Heart right ventricle (tissue), 16 donors: ENCODE measurements at regions not wholly inside any gene's neighbourhood (a gene's known extent, or its start where the extent isn't known, plus 50 kb on each side); places are given as distances from the start of the nearest gene placed in this dataset.

Source experiments
- ATAC-seq, 8 donors: fragments of 200-7000 bp; cut with Tn5 transposase; one replicate each; pipeline ENCODE4 v1.9.1; 2020; ENCODE audit warnings: mild to moderate bottlenecking in 8 of 8, moderate library complexity in 8 of 8, moderate number of reproducible peaks in 1 of 8
- DNase-seq, 2 donors: peaks; one replicate each; pipeline ENCODE4 v3.0.0-alpha.2; 2020
- H3K27ac ChIP-seq, 10 donors: fragments of 200-600 bp; sonication (generic) in 2 of 10; one replicate each; pipeline versions ENCODE4 v1.5.0 to v1.8.0; 2020 to 2022; ENCODE audit warnings: mild to moderate bottlenecking in 3 of 10
- H3K27me3 ChIP-seq, 7 donors: fragments of 200-600 bp; one replicate each; pipeline ENCODE4 v1.8.0; 2021 to 2022; ENCODE audit warnings: mild to moderate bottlenecking in 2 of 7
- H3K36me3 ChIP-seq, 9 donors: fragments of 200-600 bp; sonication (generic) in 1 of 9; one replicate each; pipeline versions ENCODE4 v1.5.0 to v1.8.0; 2020 to 2022; ENCODE audit warnings: mild to moderate bottlenecking in 2 of 9
- H3K4me1 ChIP-seq, 9 donors: fragments of 200-600 bp; sonication (generic) in 1 of 9; one replicate each; pipeline versions ENCODE4 v1.5.0 to v1.8.0; 2020 to 2022; ENCODE audit warnings: mild to moderate bottlenecking in 4 of 9
- H3K4me3 ChIP-seq, 10 donors: fragments of 200-600 bp; sonication (generic) in 2 of 10; one replicate each; pipeline versions ENCODE4 v1.5.0 to v1.8.0; 2020 to 2022; ENCODE audit warnings: mild to moderate bottlenecking in 7 of 10, moderate library complexity in 2 of 10
- H3K9me3 ChIP-seq, 11 donors: fragments of 200-600 bp in 10 of 11; sonication (generic) in 2 of 11; one replicate each; pipeline versions ENCODE4 v1.5.0 to v1.8.0; 2013 to 2022; ENCODE audit warnings: mild to moderate bottlenecking in 2 of 11, control low read depth in 1 of 11, moderate library complexity in 1 of 11
- CTCF ChIP-seq, 9 donors: fragments of 200-600 bp; sonication (generic) in 2 of 9; IDR thresholded peaks; one replicate each; pipeline versions ENCODE4 v1.5.0 to v1.8.0; 2021 to 2022; ENCODE audit warnings: antibody characterized with exemption in 9 of 9, mild to moderate bottlenecking in 5 of 9, moderate library complexity in 1 of 9
- WGBS, 2 donors: extraction: QIAGEN DNeasy Blood & Tissue Kit; methylation state at CpG; one replicate each; pipeline ENCODE4 v1.1.7; 2013; ENCODE audit warnings: inconsistent platforms in 1 of 2; 5-methylcytosine and 5-hydroxymethylcytosine counted together
- intact Hi-C, 10 donors: fragments of 100-400 bp; cut with DNase I; formaldehyde crosslinking; loops; one replicate each; pipeline versions ENCODE4 v1.11.1 to v1.14.2; 2022
- donor health status: Arrhythmogenic right ventricular cardiomyopathy.
- donor health status: ischemic (EF 13 %, LVEDD 7.1; RV severe dilation, severe dysfunction).
- donor health status: healthy with polysubstance abuse.
- donor health status: DM: no; HTN: yes; CAD: no.
- donor health status: DM: no; HTN: no; CAD: no.
- donor health status: ischemic (EF 25% LVEDD 6.9; RV normal size, moderate dysfunction).
- donor health status: ischemic (EF 25% LVEDD 5.7; RV mildly dilated, moderate dysfunction).
- donor health status: healthy.
- donor health status: DM: yes; HTN: yes; CAD: no.
- donor health status: Ischemic cardiomyopathy.
- donor health status: ischemic (EF 35%, LVEDD 5.7; RV mildly dilated, moderate dysfunction).
- donor health status: nonischemic (EF 11% LVEDD 7.7; RV severe dilation, severe dysfunction).
- donor health status: DM: yes; HTN: yes; CAD: no.
- donor health status: PGD.
- donor health status: ischemic (EF 29% LVEDD 5.4; RV normal size, mild dysfunction).
- donor health status: nonischemic (EF 23%, LVEDD 6.1; RV moderate dilation, normal function).

GRCh38 chr16:60318486-60318885 lies 1584.4 kb upstream of the GOT2 start:
- H3K4me1 ChIP-seq: no peaks in the 10 kb centered on the region
- no peak for TF ChIP-seq CTCF (IDR thresholded peaks at IDR 0.05)
- no peaks in the 10 kb centered on the region for H3K27me3 ChIP-seq

GRCh38 chr16:60310846-60311445 lies 1576.8 kb upstream of the GOT2 start:
- no peak for TF ChIP-seq CTCF (IDR thresholded peaks at IDR 0.05)
- no peaks in the 10 kb centered on the region for H3K36me3 ChIP-seq
- no peak for ATAC-seq

More at GRCh38 chr16:60318486-60318885, 1584.4 kb upstream of the GOT2 start:
- 83 to 89% methylated on average over 2 of the region's 2 CpGs for WGBS, 2 donors
- H3K27ac ChIP-seq: no peak overlapping the region
- H3K9me3 ChIP-seq: peaks cover 0 to 10% (median 0%) of the 10 kb centered on the region in 11 donors
- H3K4me3 ChIP-seq: no peak overlapping the region
- intact Hi-C loops: no loop called here
- H3K36me3 ChIP-seq: no peaks in the 10 kb centered on the region
- ATAC-seq (no peak), DNase-seq (no peak)

GRCh38 chr16:60304720-60305119 lies 1570.6 kb upstream of the GOT2 start:
- Histone ChIP-seq H3K27ac (no peak overlapping the region), H3K36me3 (no peaks in the 10 kb centered on the region), H3K27me3 (no peaks in the 10 kb centered on the region), H3K4me1 (no peaks in the 10 kb centered on the region), H3K4me3 (no peak overlapping the region), H3K9me3 (peaks cover 0 to 22% (median 0%) of the 10 kb centered on the region in 11 donors)
- ATAC-seq (no peak), DNase-seq (no peak)
- intact Hi-C loops: no loop called here
- WGBS, 2 donors: 51 to 66% methylated on average over 2 of the region's 2 CpGs
- TF ChIP-seq CTCF (IDR thresholded peaks at IDR 0.05): no peak

More at GRCh38 chr16:60310846-60311445, 1576.8 kb upstream of the GOT2 start:
- no peak for DNase-seq
- intact Hi-C loops: no loop called here
- Histone ChIP-seq H3K27ac (no peak overlapping the region), H3K4me3 (no peak overlapping the region), H3K9me3 (peaks cover 0 to 16% (median 0%) of the 10 kb centered on the region in 11 donors), H3K27me3 (no peaks in the 10 kb centered on the region), H3K4me1 (no peaks in the 10 kb centered on the region)
- 81 to 86% methylated on average over 1 of the region's 1 CpG for WGBS, 2 donors

- Histone ChIP-seq H3K9me3 (peaks cover 0 to 22% (median 0%) of the 10 kb centered on the region in 11 donors), H3K4me3 (no peak overlapping the region), H3K36me3 (no peaks in the 10 kb centered on the region), H3K4me1 (no peaks in the 10 kb centered on the region), H3K27me3 (no peaks in the 10 kb centered on the region), H3K27ac (no peak overlapping the region)
- no peak for TF ChIP-seq CTCF (IDR thresholded peaks at IDR 0.05)
- ATAC-seq (peak in 2 of 8 donors; percentile 17 to 39), DNase-seq (peak in 1 of 2 donors; percentile 10)
- WGBS, 2 donors: 85 to 89% methylated on average over 4 of the region's 4 CpGs
- intact Hi-C loops: no loop called here
Measured at GRCh38 chr16:60304066-60304465, 1570.0 kb upstream of the GOT2 start.
